GM19328 (cell line): ENCODE measurements at regions not wholly inside any gene's neighbourhood (a gene's known extent, or its start where the extent isn't known, plus 50 kb on each side); places are given as distances from the start of the nearest gene placed in this dataset.
"Not testable (repeated sequence)": the region's sequence is repeated elsewhere in the genome, so short reads cannot be mapped to it uniquely, and the experiment has no call there.

ENCODE experiments used
- ATAC-seq: cut with Tn5 transposase; IDR thresholded peaks from one replicate; pipeline ENCODE4 v1.9.1; 2021; ENCODE audit warnings: mild to moderate bottlenecking, moderate library complexity; ENCODE audit not compliant: unreplicated experiment

- ATAC-seq, result no peak
Observed at GRCh38 chr5:18197734-18198133, 563.5 kb downstream of the TAF11L14 start.

GRCh38 chr5:18202164-18202563 lies 567.9 kb downstream of the TAF11L14 start:
- ATAC-seq, result no peak

- ATAC-seq, result no peak
Observed at GRCh38 chr5:18203296-18203695, 569.0 kb downstream of the TAF11L14 start.

GRCh38 chr5:18213666-18214065 lies 579.4 kb downstream of the TAF11L14 start:
- ATAC-seq, result no peak

GRCh38 chr5:18216016-18216415 lies 581.8 kb downstream of the TAF11L14 start:
- ATAC-seq, result no peak

- no peak for ATAC-seq
Observed at GRCh38 chr5:18216729-18217128, 582.5 kb downstream of the TAF11L14 start.

GRCh38 chr5:18219241-18219640 lies 585.0 kb downstream of the TAF11L14 start:
- ATAC-seq, result no peak

- no peak for ATAC-seq
Observed at GRCh38 chr5:18220631-18221030, 586.4 kb downstream of the TAF11L14 start.

GRCh38 chr5:18236386-18236785 lies 602.1 kb downstream of the TAF11L14 start:
- ATAC-seq, result no peak

GRCh38 chr5:18238321-18238720 lies 604.1 kb downstream of the TAF11L14 start:
- ATAC-seq, result no peak

- ATAC-seq, result no peak
Observed at GRCh38 chr5:18240971-18241370, 606.7 kb downstream of the TAF11L14 start.

- ATAC-seq, result no peak
Observed at GRCh38 chr5:18243846-18244245, 609.6 kb downstream of the TAF11L14 start.

GRCh38 chr5:18244309-18244708 lies 610.0 kb downstream of the TAF11L14 start:
- no peak for ATAC-seq

GRCh38 chr5:18252559-18252958 lies 618.3 kb downstream of the TAF11L14 start:
- no peak for ATAC-seq

GRCh38 chr5:18264126-18264882 lies 630.0 kb downstream of the TAF11L14 start:
- ATAC-seq, result no peak

- no peak for ATAC-seq
Observed at GRCh38 chr5:18270635-18271338, 636.5 kb downstream of the TAF11L14 start.

- ATAC-seq, result no peak
Observed at GRCh38 chr5:18276939-18277338, 642.7 kb downstream of the TAF11L14 start.

- no peak for ATAC-seq
Observed at GRCh38 chr5:18281947-18282581, 647.8 kb downstream of the TAF11L14 start.

- no peak for ATAC-seq
Observed at GRCh38 chr5:18285257-18285656, 651.0 kb downstream of the TAF11L14 start.

GRCh38 chr5:18292146-18292545 lies 657.9 kb downstream of the TAF11L14 start:
- ATAC-seq, result no peak

GRCh38 chr5:18295696-18296095 lies 661.4 kb downstream of the TAF11L14 start:
- ATAC-seq, result not testable (repeated sequence)

- ATAC-seq, result no peak
Observed at GRCh38 chr5:18299166-18299565, 664.9 kb downstream of the TAF11L14 start.
